Activated naive CD8-positive, alpha-beta T cell treated with anti-CD3 and anti-CD28 coated beads for 36 hours (primary cell): ENCODE measurements at regions not wholly inside any gene's neighbourhood (a gene's known extent, or its start where the extent isn't known, plus 50 kb on each side); places are given as distances from the start of the nearest gene placed in this dataset.

Experiments used
- DNase-seq: peaks from one replicate; pipeline ENCODE4 v3.0.0; 2021
- H3K27ac Mint-ChIP-seq: one replicate; pipeline ENCODE4 v1.8.0; 2022; ENCODE audit warnings: mild to moderate bottlenecking, moderate library complexity, mixed read lengths
- H3K27me3 Mint-ChIP-seq: one replicate; pipeline ENCODE4 v1.8.0; 2022; ENCODE audit warnings: mild to moderate bottlenecking, mixed read lengths
- H3K36me3 Mint-ChIP-seq: one replicate; pipeline ENCODE4 v1.8.0; 2021; ENCODE audit warnings: mild to moderate bottlenecking, mixed read lengths
- H3K4me1 Mint-ChIP-seq: one replicate; pipeline ENCODE4 v1.8.0; 2021; ENCODE audit warnings: mixed read lengths
- H3K4me3 Mint-ChIP-seq: one replicate; pipeline ENCODE4 v1.8.0; 2022; ENCODE audit warnings: mild to moderate bottlenecking, moderate library complexity, mixed read lengths
- H3K9me3 Mint-ChIP-seq: one replicate; pipeline ENCODE4 v1.8.0; 2022; ENCODE audit warnings: mixed read lengths

GRCh38 chr18:47574966-47575365 lies 323.5 kb upstream of the SKOR2 start:
- Mint-ChIP-seq H3K4me3 (no peak overlapping the region), H3K36me3 (no peaks in the 10 kb centered on the region), H3K27me3 (peaks cover 19% of the 10 kb centered on the region), H3K27ac (no peak overlapping the region), H3K9me3 (no peaks in the 10 kb centered on the region), H3K4me1 (no peaks in the 10 kb centered on the region)
- DNase-seq = no peak

- peaks cover 10% of the 10 kb centered on the region for H3K27me3 Mint-ChIP-seq
- H3K4me1 Mint-ChIP-seq = no peaks in the 10 kb centered on the region
- H3K36me3 Mint-ChIP-seq = no peaks in the 10 kb centered on the region
- DNase-seq = no peak
- no peak overlapping the region for H3K27ac Mint-ChIP-seq
- H3K4me3 Mint-ChIP-seq = no peak overlapping the region
- H3K9me3 Mint-ChIP-seq = no peaks in the 10 kb centered on the region
These were observed 320.5 kb upstream of the SKOR2 start for GRCh38 chr18:47571957-47572356.

- peaks cover 7% of the 10 kb centered on the region for H3K27me3 Mint-ChIP-seq
- H3K4me3 Mint-ChIP-seq = no peak overlapping the region
- no peaks in the 10 kb centered on the region for H3K4me1 Mint-ChIP-seq
- H3K27ac Mint-ChIP-seq = no peak overlapping the region
- DNase-seq = no peak
- H3K36me3 Mint-ChIP-seq = no peaks in the 10 kb centered on the region
- no peaks in the 10 kb centered on the region for H3K9me3 Mint-ChIP-seq
These were observed 315.3 kb upstream of the SKOR2 start for GRCh38 chr18:47566809-47567208.

GRCh38 chr18:47560723-47561715 lies 309.6 kb upstream of the SKOR2 start:
- Mint-ChIP-seq H3K36me3 (no peaks in the 10 kb centered on the region), H3K4me1 (no peaks in the 10 kb centered on the region), H3K27me3 (peaks cover 32% of the 10 kb centered on the region), H3K27ac (no peak overlapping the region), H3K9me3 (no peaks in the 10 kb centered on the region), H3K4me3 (no peak overlapping the region)
- DNase-seq = no peak

- no peak for DNase-seq
- no peaks in the 10 kb centered on the region for H3K9me3 Mint-ChIP-seq
- no peaks in the 10 kb centered on the region for H3K36me3 Mint-ChIP-seq
These were observed 306.8 kb upstream of the SKOR2 start for GRCh38 chr18:47558110-47558750.

GRCh38 chr18:47557160-47557559 lies 305.7 kb upstream of the SKOR2 start:
- no peak for DNase-seq
- no peaks in the 10 kb centered on the region for H3K9me3 Mint-ChIP-seq
- peaks cover 32% of the 10 kb centered on the region for H3K27me3 Mint-ChIP-seq
- H3K4me3 Mint-ChIP-seq = no peak overlapping the region
- H3K27ac Mint-ChIP-seq = no peak overlapping the region
- no peaks in the 10 kb centered on the region for H3K36me3 Mint-ChIP-seq
- H3K4me1 Mint-ChIP-seq = no peaks in the 10 kb centered on the region

More at GRCh38 chr18:47558110-47558750, 306.8 kb upstream of the SKOR2 start:
- no peaks in the 10 kb centered on the region for H3K4me1 Mint-ChIP-seq
- no peak overlapping the region for H3K27ac Mint-ChIP-seq
- H3K4me3 Mint-ChIP-seq = no peak overlapping the region
- H3K27me3 Mint-ChIP-seq = peaks cover 32% of the 10 kb centered on the region

- Mint-ChIP-seq H3K4me1 (no peaks in the 10 kb centered on the region), H3K9me3 (no peaks in the 10 kb centered on the region), H3K27ac (no peak overlapping the region), H3K4me3 (no peak overlapping the region), H3K36me3 (no peaks in the 10 kb centered on the region), H3K27me3 (peaks cover 8% of the 10 kb centered on the region)
- no peak for DNase-seq
These were observed 301.3 kb upstream of the SKOR2 start for GRCh38 chr18:47552783-47553182.

GRCh38 chr18:47550611-47551010 lies 299.2 kb upstream of the SKOR2 start:
- no peak overlapping the region for H3K27ac Mint-ChIP-seq

GRCh38 chr18:47549021-47549540 lies 297.6 kb upstream of the SKOR2 start:
- Mint-ChIP-seq H3K27ac (no peak overlapping the region), H3K9me3 (no peaks in the 10 kb centered on the region), H3K27me3 (peaks cover 13% of the 10 kb centered on the region)

More at GRCh38 chr18:47550611-47551010, 299.2 kb upstream of the SKOR2 start:
- H3K4me1 Mint-ChIP-seq = no peaks in the 10 kb centered on the region
- peaks cover 3% of the 10 kb centered on the region for H3K27me3 Mint-ChIP-seq
- no peak overlapping the region for H3K4me3 Mint-ChIP-seq
- H3K9me3 Mint-ChIP-seq = no peaks in the 10 kb centered on the region
- no peak for DNase-seq
- H3K36me3 Mint-ChIP-seq = no peaks in the 10 kb centered on the region

GRCh38 chr18:47547539-47548202 lies 296.2 kb upstream of the SKOR2 start:
- no peaks in the 10 kb centered on the region for H3K4me1 Mint-ChIP-seq
- DNase-seq = no peak
- no peaks in the 10 kb centered on the region for H3K9me3 Mint-ChIP-seq
- no peak overlapping the region for H3K4me3 Mint-ChIP-seq
- H3K36me3 Mint-ChIP-seq = no peaks in the 10 kb centered on the region
- H3K27ac Mint-ChIP-seq = no peak overlapping the region
- peaks cover 18% of the 10 kb centered on the region for H3K27me3 Mint-ChIP-seq

More at GRCh38 chr18:47549021-47549540, 297.6 kb upstream of the SKOR2 start:
- H3K4me1 Mint-ChIP-seq = no peaks in the 10 kb centered on the region
- no peak overlapping the region for H3K4me3 Mint-ChIP-seq
- no peaks in the 10 kb centered on the region for H3K36me3 Mint-ChIP-seq
- no peak for DNase-seq

- H3K9me3 Mint-ChIP-seq = peaks cover 3% of the 10 kb centered on the region
- H3K36me3 Mint-ChIP-seq = no peaks in the 10 kb centered on the region
- H3K27ac Mint-ChIP-seq = no peak overlapping the region
- peaks cover 18% of the 10 kb centered on the region for H3K27me3 Mint-ChIP-seq
- no peak overlapping the region for H3K4me3 Mint-ChIP-seq
- no peak for DNase-seq
- H3K4me1 Mint-ChIP-seq = no peaks in the 10 kb centered on the region
These were observed 294.2 kb upstream of the SKOR2 start for GRCh38 chr18:47545613-47546012.

GRCh38 chr18:47543080-47543479 lies 291.6 kb upstream of the SKOR2 start:
- no peak overlapping the region for H3K27ac Mint-ChIP-seq
- no peak for DNase-seq
- H3K4me3 Mint-ChIP-seq = no peak overlapping the region
- no peaks in the 10 kb centered on the region for H3K4me1 Mint-ChIP-seq
- peaks cover 18% of the 10 kb centered on the region for H3K27me3 Mint-ChIP-seq
- H3K36me3 Mint-ChIP-seq = no peaks in the 10 kb centered on the region
- H3K9me3 Mint-ChIP-seq = peaks cover 6% of the 10 kb centered on the region

GRCh38 chr18:47542551-47542950 lies 291.1 kb upstream of the SKOR2 start:
- Mint-ChIP-seq H3K27me3 (peaks cover 17% of the 10 kb centered on the region), H3K4me1 (no peaks in the 10 kb centered on the region), H3K27ac (no peak overlapping the region), H3K36me3 (no peaks in the 10 kb centered on the region), H3K9me3 (peaks cover 6% of the 10 kb centered on the region), H3K4me3 (no peak overlapping the region)
- no peak for DNase-seq

- Mint-ChIP-seq H3K9me3 (no peaks in the 10 kb centered on the region), H3K36me3 (no peaks in the 10 kb centered on the region), H3K4me3 (no peak overlapping the region), H3K4me1 (no peaks in the 10 kb centered on the region), H3K27me3 (peaks cover 52% of the 10 kb centered on the region), H3K27ac (no peak overlapping the region)
- DNase-seq = no peak
These were observed 280.3 kb upstream of the SKOR2 start for GRCh38 chr18:47531717-47532116.

- no peaks in the 10 kb centered on the region for H3K4me1 Mint-ChIP-seq
- no peak overlapping the region for H3K27ac Mint-ChIP-seq
- H3K9me3 Mint-ChIP-seq = no peaks in the 10 kb centered on the region
- H3K4me3 Mint-ChIP-seq = no peak overlapping the region
- no peaks in the 10 kb centered on the region for H3K36me3 Mint-ChIP-seq
- DNase-seq = no peak
- H3K27me3 Mint-ChIP-seq = peaks cover 48% of the 10 kb centered on the region
These were observed 279.2 kb upstream of the SKOR2 start for GRCh38 chr18:47530695-47531094.
